Fibroblast of mammary gland (primary cell): ENCODE measurements at regions not wholly inside any gene's neighbourhood (a gene's known extent, or its start where the extent isn't known, plus 50 kb on each side); places are given as distances from the start of the nearest gene placed in this dataset.

Experiments used
- DNase-seq: peaks from one replicate; pipeline ENCODE4 v3.0.0-alpha.2; 2010; ENCODE audit warnings: low read depth
- H3K4me3 ChIP-seq: 2 replicates; pipeline ENCODE4 v1.5.1; 2011; ENCODE audit warnings: low read depth, mild to moderate bottlenecking, low read length, moderate library complexity; ENCODE audit not compliant: control insufficient read depth
- CTCF ChIP-seq: conservative IDR thresholded peaks from 2 replicates; pipeline ENCODE4 v1.5.1; 2011; ENCODE audit warnings: low read depth, low read length, inconsistent platforms; ENCODE audit not compliant: control insufficient read depth, insufficient read depth

GRCh38 chr2:525021-525420 lies 152.2 kb downstream of the TMEM18 start:
- no peak for DNase-seq
- no peak overlapping the region for H3K4me3 ChIP-seq
- no peak for TF ChIP-seq CTCF

DNA sequence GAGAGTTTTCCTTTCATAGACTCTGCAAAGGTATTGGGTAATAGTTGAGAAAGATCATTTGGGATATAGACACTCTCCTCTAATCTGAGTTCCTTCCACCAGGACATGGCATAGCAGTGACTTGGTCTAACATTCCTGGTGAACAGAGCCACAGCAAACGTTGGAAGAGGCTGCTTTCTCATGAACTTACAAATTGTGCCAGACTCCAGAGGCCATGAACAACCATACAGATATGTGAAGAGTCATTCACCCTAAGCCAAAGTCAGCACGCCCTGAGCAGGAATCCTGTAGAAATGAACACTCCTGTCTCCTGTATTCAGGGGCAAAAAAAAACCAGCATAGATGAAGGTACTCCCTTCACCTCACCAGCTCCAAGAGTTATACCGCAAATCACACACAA lies 152.8 kb downstream of the TMEM18 start:
- H3K4me3 ChIP-seq, result no peak overlapping the region
- DNase-seq, result no peak
- no peak for TF ChIP-seq CTCF

DNA sequence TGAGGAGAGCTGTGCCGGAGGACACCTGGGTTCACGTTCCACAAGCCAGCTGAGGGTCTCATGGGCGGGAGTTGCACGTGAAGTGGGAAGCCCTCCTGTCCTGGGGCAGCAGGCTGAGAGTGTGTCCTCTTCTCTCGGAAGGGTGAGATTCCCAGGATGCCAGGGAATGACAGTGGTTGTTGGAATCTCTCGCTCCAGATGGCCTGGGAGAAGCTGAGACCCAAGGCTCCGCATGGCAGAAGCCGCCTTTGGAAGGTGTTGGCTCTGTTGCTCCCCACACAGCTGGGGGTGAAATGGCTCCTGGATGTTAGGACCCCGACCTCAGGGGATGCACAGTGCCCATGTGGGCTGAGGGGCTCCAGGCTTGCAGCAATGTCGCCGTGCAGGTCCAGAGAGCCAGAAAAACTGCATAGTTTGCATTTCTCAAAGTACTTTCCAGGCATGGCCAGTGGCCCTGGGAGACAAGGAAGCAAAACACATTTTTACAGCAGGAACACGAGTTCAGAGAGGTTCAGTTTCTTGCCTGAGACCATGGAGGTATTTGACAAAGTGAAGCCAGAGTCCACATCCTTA lies 153.4 kb downstream of the TMEM18 start:
- no peak overlapping the region for H3K4me3 ChIP-seq
- no peak for DNase-seq
- no peak for TF ChIP-seq CTCF

- H3K4me3 ChIP-seq, result no peak overlapping the region
- no peak for DNase-seq
- TF ChIP-seq CTCF, result no peak
Observed at GRCh38 chr2:522776-523175, 154.4 kb downstream of the TMEM18 start.

DNA sequence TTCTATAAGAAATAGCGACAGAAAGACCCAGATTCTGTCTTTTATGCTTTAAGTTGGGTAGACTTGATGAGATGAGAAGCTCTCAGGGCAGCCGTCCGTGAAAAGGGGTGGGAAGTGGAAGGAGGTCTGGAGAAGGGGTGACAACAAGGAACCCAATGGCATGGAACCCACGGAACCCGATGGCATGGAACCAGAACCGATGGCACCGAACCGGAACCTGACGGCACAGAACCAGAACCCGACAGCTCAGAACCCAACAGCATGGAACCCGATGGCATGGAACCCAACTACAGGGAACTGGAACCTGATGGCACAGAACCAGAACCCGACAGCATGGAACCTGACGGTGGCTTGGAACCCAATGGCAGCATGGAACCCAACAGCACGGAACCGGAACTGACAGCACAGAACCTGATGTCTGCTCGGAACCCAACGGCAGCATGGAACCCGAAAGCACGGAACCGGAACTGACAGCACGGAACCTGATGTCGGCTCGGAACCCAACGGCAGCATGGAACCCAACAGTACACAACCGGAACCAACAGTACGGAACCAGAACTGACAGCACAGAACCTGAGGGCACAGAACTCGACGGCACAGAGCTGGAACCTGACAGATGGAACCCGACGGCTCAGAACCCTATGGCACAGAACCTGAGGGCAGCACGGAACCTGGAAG lies 155.2 kb downstream of the TMEM18 start:
- no peak for DNase-seq
- TF ChIP-seq CTCF, result no peak
- H3K4me3 ChIP-seq, result no peak overlapping the region

DNA sequence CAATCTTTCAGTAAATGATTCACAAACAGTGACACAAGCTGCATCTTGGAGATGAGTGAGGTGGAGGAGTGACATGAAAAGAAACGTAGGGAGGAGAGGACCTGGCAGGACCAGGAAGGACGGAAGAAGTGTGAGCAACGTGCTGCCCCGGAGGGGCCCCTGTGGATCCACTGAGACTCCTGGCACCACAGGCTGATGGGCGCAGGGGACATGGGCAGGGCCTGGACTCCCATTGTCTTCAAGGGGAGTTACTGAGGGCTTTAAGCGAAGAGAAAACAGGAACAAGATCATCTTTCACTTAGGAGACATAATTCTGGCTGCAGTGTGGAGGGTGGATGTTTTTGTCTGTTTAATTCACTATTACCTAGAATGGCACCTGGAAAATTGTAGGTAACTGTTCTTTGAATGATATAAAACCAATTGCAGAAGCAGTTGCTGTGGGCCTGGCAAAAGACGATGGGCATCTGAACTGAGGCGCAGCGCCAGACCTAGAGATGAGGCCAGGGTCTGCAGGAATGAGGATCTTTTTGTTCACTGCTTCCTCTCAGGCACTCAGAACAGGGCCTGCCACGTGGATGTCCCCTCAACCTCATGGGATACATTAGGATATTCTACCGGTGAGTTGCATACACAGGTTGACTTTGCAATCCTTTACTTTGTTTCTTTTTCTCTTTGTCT lies 156.4 kb downstream of the TMEM18 start:
- no peak overlapping the region for H3K4me3 ChIP-seq
- no peak for TF ChIP-seq CTCF
- no peak for DNase-seq
